MV-4-11 (cell line): ENCODE measurements at regions not wholly inside any gene's neighbourhood (a gene's known extent, or its start where the extent isn't known, plus 50 kb on each side); places are given as distances from the start of the nearest gene placed in this dataset.
"Not testable (repeated sequence)": the region's sequence is repeated elsewhere in the genome, so short reads cannot be mapped to it uniquely, and the experiment has no call there.

Source experiments
- DNase-seq: peaks from one replicate; lab custom pipeline; 2025; lab: John Stamatoyannopoulos, UW

DNA sequence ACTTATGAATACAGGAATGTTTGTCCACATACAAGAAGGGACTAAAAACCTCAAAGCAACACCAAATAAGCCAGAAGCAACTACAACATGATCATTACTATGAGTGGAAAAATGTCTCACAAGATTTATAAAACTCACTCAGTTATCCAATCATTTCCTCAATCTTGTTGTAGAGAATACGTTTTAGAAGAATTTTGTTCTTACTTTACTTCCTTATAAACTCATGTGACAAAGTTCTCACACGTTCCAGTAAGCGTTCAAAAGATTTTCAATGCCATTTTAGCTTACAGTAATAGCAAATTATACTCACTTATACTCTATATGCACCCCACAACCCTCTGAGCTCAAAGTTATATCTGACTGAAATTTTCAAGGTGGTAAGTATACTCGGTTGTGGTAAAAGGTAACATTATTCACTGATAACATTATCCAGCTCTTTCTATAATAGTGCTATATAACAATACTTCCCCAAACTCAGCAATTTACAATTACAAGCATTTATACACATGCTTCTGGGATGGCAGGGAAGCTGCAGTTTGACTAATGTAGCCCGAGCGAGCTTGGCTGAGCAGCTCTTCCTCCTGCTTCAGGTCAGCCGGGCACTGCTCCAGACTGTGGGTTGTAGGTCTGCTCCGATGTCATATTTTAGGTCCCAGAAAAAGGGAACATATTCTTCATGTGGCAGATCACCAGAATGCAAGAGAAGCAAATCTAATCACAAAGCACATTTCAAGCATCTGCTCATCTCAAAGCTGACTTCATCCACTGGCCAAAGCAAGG is 226.3 kb downstream of the RCHY1 start:
- no peak for DNase-seq

GRCh38 chr4:75285837-75286236 is 228.4 kb downstream of the RCHY1 start:
- DNase-seq = no peak

GRCh38 chr4:75284831-75285230 is 229.4 kb downstream of the RCHY1 start:
- DNase-seq = no peak

DNA sequence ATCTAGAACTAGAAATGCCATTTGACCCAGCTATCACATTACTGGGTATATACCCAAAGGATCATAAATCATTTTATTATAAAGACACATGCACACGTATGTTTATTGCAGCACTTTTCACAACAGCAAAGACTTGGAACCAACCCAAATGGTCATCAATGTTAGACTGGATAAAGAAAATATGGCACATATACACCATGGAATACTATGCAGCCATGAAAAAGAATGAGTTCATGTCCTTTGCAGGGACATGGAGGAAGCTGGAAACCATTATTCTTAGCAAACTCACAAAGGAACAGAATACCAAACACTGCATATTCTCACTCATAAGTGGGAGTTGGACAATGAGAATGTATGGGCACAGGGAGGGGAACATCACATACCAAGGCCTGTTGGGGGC is 233.7 kb downstream of the RCHY1 start:
- DNase-seq = not testable (repeated sequence)

GRCh38 chr4:75259306-75259705 is 254.9 kb downstream of the RCHY1 start:
- no peak for DNase-seq

GRCh38 chr4:75255261-75255660 is 258.9 kb downstream of the RCHY1 start:
- DNase-seq = no peak

DNA sequence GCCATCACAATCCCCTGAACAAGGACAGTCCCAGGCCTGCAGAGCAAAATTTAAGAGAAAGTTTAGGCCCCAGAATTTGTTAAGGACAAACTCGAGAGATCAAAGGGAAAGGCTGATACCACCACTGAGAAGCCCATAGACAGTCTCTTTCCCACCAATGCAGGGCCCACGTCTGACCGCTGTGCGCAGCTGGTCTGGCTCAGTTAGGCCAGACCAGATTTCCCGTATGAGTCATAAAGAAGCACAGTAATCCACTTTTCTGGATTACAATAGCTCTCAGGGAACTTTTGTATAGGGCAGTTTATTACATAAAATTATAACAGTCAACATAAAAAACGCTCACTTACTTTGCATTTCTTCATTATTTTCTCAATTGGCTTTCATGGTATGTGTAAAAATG is 259.5 kb downstream of the RCHY1 start:
- no peak for DNase-seq

- DNase-seq = not testable (repeated sequence)
These were observed 261.1 kb downstream of the RCHY1 start for GRCh38 chr4:75253094-75253493.

GRCh38 chr4:75251547-75251946 is 262.7 kb downstream of the RCHY1 start:
- no peak for DNase-seq

DNA sequence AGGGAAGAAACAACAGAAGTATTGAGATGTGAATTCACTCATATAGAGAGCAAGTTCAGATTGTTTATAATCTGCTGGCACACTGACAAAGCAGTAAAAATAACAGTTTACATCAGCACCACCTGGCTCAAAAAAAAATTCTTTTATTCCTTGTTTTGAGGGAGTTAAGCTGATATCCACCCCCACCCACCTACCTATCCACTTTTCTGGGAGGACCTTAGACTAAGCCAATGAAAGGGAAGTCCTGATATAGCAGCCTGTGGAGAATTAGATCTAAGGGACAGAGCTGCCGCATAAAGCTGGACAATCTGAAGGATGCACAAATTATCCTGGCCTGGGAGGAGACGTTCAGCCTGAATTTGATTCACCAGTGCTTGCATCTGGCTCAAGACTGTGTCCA is 264.5 kb downstream of the RCHY1 start:
- no peak for DNase-seq

- no peak for DNase-seq
These were observed 265.3 kb downstream of the RCHY1 start for GRCh38 chr4:75248770-75249407.

DNA sequence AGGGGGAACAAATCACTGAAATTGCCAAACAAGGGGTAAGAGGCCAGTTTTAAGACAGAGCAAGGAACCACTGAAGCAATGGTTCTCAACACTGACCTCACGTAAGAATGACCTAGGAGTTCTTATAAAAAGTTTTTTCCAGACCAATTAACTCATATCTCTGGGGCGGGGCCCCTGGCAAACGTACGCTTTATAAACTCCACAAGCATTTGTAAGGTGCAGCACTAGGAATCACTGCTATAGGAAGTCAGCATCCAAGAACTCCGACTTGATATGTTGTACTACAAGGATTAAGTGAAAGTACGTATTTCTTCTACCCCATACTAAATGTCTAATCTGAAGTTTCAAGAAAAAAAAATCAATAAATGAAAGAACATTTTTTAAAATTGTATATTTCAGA is 269.9 kb downstream of the RCHY1 start:
- no peak for DNase-seq

DNA sequence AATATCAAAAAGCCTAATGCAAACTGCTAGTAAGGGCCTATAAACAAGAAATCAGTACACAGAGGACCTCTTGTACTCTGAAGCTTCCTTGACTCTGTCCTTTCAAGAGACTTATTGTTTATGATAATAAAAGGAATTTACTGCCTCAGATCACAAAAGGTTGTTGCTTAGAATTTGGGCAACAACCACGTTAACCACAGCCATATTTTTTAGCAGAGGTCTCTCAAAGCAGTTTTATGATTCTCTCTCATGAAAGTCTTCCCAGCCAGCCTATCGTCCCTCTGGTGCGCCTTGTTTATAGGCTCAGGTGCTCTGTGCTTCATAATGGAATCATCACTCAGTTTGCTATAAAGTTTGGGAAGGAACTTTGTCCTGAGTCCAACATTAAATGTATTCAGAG is 270.6 kb downstream of the RCHY1 start:
- DNase-seq = no peak

DNA sequence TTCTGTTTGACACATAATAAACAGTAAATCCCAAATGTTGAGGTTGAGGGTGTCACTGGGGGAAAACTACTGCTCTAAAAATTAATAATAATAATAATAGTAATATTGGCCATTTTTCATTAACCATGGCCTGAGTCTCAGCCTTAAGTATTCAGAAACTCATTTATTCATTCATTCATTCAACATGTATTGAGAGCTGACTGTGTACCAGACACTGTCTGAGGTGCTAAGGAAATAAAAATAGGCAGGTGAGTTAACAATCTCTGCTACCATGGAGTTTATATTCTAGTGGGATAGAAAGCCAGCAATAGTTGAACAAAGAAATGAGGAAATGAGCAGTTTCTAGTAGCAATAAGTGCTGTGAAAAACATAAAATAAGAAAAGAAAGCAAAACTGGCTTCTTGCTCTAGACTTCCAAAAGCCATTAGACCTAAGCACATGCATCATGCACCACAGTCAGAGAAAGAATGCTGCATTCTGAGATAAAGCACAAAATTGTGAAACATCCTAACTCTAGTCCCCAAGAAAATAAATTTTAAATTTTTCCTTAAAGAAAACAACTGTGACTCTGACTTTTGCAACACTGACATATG is 278.7 kb downstream of the RCHY1 start:
- peak; percentile 16 for DNase-seq

- DNase-seq = no peak
These were observed 281.7 kb downstream of the RCHY1 start for GRCh38 chr4:75232546-75232945.

DNA sequence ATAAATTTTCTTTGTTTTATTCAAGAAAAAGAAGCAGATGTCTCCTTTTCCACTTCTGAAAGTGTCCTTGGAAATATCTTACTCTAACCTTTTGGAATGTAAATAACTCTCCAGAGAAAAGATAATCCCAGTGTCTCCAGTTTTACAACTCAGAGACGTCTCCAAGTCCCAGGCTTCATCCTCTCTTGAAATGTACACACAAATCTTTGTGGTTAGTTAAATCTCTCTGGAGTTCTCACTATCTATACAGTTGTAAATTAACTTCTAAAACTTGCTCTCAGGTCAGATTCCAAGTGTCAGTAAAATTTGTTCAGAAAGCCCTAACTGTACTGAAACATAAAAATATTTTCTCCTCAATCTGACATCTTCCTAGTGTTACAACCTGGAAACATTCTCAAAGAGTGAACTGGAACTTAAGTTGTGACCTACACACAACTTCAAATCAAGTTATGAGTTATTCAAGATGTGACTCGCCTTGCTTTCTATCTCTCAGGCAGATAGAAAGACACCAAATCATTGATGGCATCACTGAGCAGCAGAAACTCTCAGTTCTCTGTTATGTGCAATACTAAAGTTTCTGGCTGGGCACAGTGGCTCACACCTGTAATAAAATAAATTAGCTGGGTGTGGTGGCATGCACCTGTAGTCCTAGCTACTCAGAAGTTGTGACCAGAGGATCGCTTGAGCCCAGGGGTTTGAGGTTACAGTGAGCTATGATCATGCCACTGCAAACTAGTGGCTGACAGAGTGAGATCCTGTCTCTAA is 284.2 kb downstream of the RCHY1 start:
- DNase-seq = no peak

- no peak for DNase-seq
These were observed 280.6 kb downstream of the PARM1 start for GRCh38 chr4:75213480-75213879.

DNA sequence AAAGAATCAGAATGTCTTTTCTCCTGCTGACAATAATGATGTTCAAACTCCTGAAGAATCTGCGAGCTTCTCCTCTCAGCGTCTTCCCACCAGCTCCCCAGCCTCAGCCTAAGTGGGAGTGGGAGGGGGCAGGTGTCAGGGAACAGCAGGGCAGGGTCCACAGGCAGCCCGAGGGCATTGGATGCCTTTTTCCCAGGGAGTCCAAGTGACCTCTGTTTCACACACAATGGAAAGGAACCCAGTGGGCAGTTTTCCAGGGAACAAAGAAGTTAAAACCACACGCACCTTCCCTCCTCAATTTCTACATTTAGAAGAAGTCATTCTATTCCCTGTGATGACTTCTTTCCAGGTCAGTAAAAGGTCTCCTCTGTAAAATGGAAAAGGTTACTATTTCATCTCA is 278.5 kb downstream of the PARM1 start:
- no peak for DNase-seq

DNA sequence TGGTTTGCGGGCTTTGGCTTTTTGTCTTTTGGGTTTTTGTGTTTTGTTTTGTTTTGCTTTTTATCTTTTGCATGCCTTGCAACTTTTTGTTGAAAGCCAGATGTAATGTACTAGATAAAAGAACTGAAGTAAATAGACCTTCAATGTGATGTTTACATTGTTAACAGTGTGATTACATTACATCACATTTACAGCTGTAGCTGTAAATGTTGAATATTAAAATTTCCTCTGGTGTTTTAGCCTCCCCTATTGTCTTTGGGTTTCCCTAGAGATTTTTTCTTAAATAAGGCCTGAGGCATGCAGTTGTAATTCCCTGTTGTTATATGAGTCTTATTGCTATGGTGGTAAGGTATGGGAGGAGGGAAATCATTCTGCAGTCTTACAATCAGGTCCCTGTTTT is 275.0 kb downstream of the PARM1 start:
- no peak for DNase-seq

DNA sequence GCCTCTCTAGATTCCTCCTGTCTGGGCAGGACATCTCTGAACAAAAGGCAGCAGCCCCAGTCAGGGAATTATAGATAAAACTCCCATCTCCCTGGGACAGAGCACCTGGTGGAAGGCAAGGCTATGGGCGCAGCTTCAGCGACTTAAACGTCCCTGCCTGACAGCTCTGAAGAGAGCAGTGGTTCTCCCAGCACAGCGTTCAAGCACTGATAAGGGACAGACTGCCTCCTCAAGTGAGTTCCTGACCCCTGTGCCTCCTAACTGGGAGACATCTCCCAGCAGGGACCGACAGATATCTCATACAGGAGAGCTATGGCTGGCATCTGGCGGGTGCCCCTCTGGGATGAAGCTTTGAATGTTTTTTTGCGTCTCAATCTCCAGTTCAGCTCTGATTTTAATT is 262.2 kb downstream of the PARM1 start:
- DNase-seq = no peak

DNA sequence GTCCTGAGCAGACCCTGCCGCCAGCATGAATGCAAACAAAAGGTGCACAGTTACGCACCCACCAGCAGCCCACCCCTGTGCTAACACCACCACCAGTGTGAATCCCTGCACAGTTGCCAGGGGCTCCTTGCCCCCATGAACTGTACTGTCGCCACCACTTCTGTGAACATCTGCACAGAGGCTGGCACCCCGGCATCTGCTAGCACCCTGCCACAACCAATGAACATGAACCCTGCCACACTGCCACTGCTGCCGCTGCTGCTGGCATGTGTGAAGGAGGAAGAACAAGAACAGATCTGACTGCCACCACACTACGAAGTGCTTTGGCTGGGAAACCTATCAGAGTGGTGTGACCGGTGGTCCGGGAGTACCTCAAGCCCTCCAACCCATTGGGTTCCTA is 261.3 kb downstream of the PARM1 start:
- DNase-seq = no peak

GRCh38 chr4:75192182-75192581 is 259.3 kb downstream of the PARM1 start:
- not testable (repeated sequence) for DNase-seq
